DND-41 (cell line): ENCODE measurements at regions not wholly inside any gene's neighbourhood (a gene's known extent, or its start where the extent isn't known, plus 50 kb on each side); places are given as distances from the start of the nearest gene placed in this dataset.

ENCODE experiments used
- CTCF ChIP-seq: IDR thresholded peaks from 2 replicates; pipeline ENCODE4 v1.5.1; 2012; ENCODE audit warnings: borderline replicate concordance, low read length, moderate library complexity, mild to moderate bottlenecking; ENCODE audit not compliant: poor library complexity, severe bottlenecking; ENCODE audit errors: extremely low read depth
- EZH2 ChIP-seq: IDR thresholded peaks from 3 replicates; pipeline ENCODE4 v1.6.1; 2012; ENCODE audit warnings: borderline replicate concordance, low read depth, mild to moderate bottlenecking, moderate library complexity, low read length, inconsistent platforms; ENCODE audit not compliant: severe bottlenecking

GRCh38 chr2:16071039-16071864 is 130.9 kb downstream of the MYCN start:
- no peak for TF ChIP-seq CTCF
- no peak for TF ChIP-seq EZH2
